ENCODE measurements at regions not wholly inside any gene's neighbourhood (a gene's known extent, or its start where the extent isn't known, plus 50 kb on each side); places are given as distances from the start of the nearest gene placed in this dataset.
"Not testable (repeated sequence)": the region's sequence is repeated elsewhere in the genome, so short reads cannot be mapped to it uniquely, and the experiment has no call there.

GRCh38 chr21:7743940-7744339 lies 2777.4 kb upstream of the TPTE start:
- not testable (repeated sequence) for DNase-seq

GRCh38 chr21:7744406-7745099 lies 2776.8 kb upstream of the TPTE start:
- DNase-seq = not testable (repeated sequence)

- not testable (repeated sequence) for DNase-seq
Measured at GRCh38 chr21:7745100-7745450, 2776.3 kb upstream of the TPTE start.

- DNase-seq = not testable (repeated sequence)
Measured at GRCh38 chr21:7747964-7748363, 2773.4 kb upstream of the TPTE start.

GRCh38 chr21:7752611-7753010 lies 2768.8 kb upstream of the TPTE start:
- not testable (repeated sequence) for DNase-seq

- not testable (repeated sequence) for DNase-seq
Measured at GRCh38 chr21:7753380-7753877, 2768.0 kb upstream of the TPTE start.

- not testable (repeated sequence) for DNase-seq
Measured at GRCh38 chr21:7769985-7770384, 2751.4 kb upstream of the TPTE start.

GRCh38 chr21:7774219-7774618 lies 2747.2 kb upstream of the TPTE start:
- DNase-seq = not testable (repeated sequence)

GRCh38 chr21:7775327-7775984 lies 2745.9 kb upstream of the TPTE start:
- DNase-seq = peak; percentile 1

- DNase-seq = not testable (repeated sequence)
Measured at GRCh38 chr21:7776035-7776434, 2745.3 kb upstream of the TPTE start.

GRCh38 chr21:7776622-7777021 lies 2744.8 kb upstream of the TPTE start:
- DNase-seq = not testable (repeated sequence)

- peak; percentile 2 for DNase-seq
Measured at GRCh38 chr21:7777289-7777688, 2744.1 kb upstream of the TPTE start.

GRCh38 chr21:7787427-7788078 lies 2733.8 kb upstream of the TPTE start:
- not testable (repeated sequence) for DNase-seq

- DNase-seq = not testable (repeated sequence)
Measured at GRCh38 chr21:7793797-7794196, 2727.6 kb upstream of the TPTE start.

GRCh38 chr21:7797328-7797727 lies 2724.1 kb upstream of the TPTE start:
- not testable (repeated sequence) for DNase-seq

GRCh38 chr21:7798446-7798845 lies 2722.9 kb upstream of the TPTE start:
- not testable (repeated sequence) for DNase-seq

GRCh38 chr21:7799697-7800096 lies 2721.7 kb upstream of the TPTE start:
- not testable (repeated sequence) for DNase-seq

- not testable (repeated sequence) for DNase-seq
Measured at GRCh38 chr21:7813475-7813874, 2707.9 kb upstream of the TPTE start.

- DNase-seq = not testable (repeated sequence)
Measured at GRCh38 chr21:7817013-7817412, 2704.4 kb upstream of the TPTE start.

- not testable (repeated sequence) for DNase-seq
Measured at GRCh38 chr21:7819301-7819700, 2702.1 kb upstream of the TPTE start.

GRCh38 chr21:7825627-7826026 lies 2695.8 kb upstream of the TPTE start:
- DNase-seq = not testable (repeated sequence)

- DNase-seq = not testable (repeated sequence)
Measured at GRCh38 chr21:7826174-7826573, 2695.2 kb upstream of the TPTE start.

GRCh38 chr21:7828260-7828659 lies 2693.1 kb upstream of the TPTE start:
- not testable (repeated sequence) for DNase-seq

- not testable (repeated sequence) for DNase-seq
Measured at GRCh38 chr21:7829411-7829810, 2692.0 kb upstream of the TPTE start.

All from activated CD8-positive, alpha-beta memory T cell treated with anti-CD3 and anti-CD28 coated beads, Interleukin-2, amount 50 U/mL, for 4 hours (primary cell).